ENCODE measurements at regions not wholly inside any gene's neighbourhood (a gene's known extent, or its start where the extent isn't known, plus 50 kb on each side); places are given as distances from the start of the nearest gene placed in this dataset.

DNA sequence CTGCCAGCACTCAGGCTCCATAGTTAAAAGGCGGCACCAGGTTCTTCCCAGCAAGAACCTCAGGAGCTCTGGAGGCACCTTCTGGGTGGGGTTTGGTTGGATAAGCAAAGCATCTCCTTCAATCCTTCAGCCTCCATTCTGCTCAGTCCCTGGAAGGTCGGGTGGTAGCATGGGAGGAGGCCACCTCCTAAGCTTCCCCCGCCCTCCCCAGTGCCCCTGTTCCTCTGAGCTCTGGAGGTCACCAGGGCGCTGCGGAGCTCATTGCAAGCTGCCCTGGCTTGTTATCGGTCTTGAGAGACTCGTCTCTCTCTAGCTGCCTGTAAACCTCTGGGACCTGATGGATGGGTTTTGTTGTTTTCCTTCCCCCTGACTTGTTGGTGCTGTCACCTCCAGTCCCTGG, 124.8 kb downstream of the RPLP1 start:
- DNase-seq: no peak

DNA sequence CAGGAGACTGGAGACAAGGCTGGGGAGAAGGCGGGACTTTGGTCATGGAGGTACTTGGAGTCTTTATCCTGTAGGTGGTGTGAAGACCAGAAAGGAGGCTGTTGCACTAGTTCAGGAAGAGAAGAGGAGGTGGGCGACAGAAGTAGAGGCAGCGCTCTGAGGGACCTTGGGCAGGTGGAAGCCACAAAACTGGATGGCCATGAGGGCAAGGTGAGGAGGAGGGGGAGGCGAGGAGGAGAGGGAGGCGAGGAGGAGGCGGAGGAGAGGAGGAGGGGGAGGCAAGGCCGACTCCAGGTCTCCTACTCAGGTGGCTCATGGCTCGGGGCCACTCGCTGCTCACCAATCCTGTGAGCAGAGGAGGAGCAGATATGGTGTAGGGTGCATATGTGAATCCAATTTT, 125.6 kb downstream of the RPLP1 start:
- no peak for DNase-seq

DNA sequence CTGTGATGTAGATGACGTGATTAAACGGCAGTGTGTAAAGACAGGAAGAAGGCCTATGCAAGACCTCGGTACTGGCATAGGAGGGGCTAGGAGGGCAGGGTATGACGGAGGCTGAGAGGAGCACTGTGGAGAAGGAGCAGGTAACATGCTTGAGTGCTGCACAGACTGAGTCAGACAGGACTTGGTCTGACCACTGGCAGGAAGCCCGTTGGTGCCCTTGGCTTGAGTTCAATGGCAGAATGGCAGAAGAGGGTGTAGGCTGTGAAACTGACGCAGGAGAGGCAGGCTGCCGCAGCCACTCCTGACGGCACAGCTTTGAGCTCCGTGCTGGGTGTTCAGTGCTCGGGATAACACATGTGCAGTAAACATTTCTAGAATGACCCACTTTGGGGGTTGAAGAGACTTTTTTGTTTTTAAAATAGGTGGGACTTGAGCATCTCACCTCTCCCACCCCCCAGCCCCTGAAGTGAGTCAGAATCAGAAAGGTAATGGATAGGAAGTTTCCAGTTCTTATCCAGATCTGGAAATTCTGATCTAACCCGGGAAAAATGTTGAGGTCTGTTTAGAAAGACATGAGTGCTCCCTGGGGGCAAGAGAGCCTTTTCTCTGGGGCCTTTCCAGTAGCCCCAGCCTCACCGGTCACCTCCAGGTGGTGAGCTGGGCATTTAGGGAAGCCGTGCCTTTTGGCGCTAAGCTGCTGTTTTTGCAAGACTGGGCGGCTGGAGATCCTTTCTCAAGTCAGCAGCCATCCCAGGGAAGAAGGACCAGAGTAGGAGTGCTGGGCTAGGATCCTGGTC, 126.4 kb downstream of the RPLP1 start:
- DNase-seq: no peak

DNA sequence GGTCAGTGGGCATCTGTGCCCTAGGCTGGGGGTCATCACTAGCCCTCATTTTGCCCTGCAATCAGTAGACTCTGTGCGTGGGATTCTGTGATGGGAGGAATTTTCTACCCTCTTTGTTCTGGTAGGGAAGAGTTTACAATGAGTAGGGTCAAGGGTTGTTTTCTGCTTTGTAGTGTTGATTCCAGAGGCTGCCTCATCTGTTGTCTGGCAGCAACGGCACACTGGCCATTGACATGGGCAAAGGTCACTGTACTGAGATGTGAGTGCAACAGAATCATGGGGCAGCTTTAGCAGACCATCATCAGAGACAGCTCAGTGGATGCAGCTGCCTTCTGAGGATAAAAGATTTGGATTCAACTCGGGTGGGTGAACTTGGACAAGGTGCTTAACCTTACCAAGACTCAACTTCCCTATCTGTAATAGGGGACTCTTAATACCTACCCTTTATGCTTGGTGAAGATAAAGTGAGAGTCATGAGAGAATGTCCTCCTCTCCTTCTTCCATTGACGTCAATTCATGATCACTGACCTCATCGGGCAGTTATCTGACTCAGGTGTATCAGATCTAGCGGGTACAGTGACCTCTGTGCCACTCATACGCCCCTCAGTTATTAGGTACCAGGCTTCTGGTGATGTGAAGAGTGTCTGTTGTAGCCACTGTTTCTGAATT, 127.5 kb downstream of the RPLP1 start:
- no peak for DNase-seq

DNA sequence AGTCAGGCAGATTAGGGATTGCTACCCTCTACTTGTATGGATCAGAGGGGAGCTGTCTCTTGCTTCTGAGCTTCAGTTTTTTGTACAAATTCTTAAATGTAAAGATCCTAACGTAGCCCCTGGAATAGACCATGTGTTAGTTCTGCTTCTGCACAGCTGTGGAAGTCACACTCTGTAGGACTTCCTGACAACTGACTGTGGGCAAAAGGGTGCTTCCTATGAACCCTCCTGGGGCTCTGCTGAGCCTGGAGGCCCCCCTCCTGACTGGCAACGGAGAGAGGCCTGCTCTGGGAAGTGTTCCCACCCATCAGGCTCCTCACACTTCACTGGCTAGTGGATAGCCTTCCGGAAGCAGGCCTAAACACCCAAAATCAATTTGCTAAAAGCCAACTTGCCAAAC, 131.0 kb downstream of the RPLP1 start:
- DNase-seq: no peak

DNA sequence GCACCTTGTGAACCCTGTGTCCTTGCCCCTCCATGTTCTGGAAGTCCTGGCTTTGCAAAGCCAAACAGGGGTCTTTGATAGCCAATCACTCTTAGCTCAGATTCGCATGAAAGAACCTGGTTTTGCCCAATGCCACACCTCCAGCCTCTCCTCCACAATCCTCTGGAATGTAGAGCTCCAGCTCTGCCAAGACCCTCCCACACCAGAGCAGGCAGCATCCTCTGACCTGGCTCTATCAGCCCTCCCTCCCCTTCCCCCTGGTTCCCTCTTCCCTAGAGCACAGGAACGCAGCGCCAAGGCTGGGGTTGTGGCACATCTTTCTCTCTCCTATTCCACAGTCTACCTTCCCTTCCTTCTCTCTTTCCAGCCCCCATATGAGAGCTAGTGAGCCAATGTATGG, 133.3 kb downstream of the RPLP1 start:
- no peak for DNase-seq

DNA sequence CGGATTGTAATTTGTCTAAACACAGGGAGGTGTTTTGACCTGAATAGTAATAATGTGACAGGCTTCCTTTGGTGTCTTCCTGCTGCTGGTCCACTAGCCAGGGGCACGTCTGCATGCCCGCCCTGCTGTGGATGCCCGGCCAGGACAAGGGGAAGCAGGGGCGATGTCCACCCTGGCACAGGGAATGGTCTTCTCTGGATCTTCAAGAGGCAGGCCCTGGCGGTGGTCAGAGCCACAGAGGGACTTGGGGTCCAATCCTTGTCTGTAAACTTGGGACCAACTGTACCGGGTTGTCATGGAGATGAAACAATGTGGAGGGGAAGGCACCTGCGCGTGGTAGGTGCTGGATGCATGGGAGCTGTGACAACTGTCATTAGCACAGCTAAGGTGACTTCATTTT, 134.1 kb downstream of the RPLP1 start:
- DNase-seq: no peak

DNA sequence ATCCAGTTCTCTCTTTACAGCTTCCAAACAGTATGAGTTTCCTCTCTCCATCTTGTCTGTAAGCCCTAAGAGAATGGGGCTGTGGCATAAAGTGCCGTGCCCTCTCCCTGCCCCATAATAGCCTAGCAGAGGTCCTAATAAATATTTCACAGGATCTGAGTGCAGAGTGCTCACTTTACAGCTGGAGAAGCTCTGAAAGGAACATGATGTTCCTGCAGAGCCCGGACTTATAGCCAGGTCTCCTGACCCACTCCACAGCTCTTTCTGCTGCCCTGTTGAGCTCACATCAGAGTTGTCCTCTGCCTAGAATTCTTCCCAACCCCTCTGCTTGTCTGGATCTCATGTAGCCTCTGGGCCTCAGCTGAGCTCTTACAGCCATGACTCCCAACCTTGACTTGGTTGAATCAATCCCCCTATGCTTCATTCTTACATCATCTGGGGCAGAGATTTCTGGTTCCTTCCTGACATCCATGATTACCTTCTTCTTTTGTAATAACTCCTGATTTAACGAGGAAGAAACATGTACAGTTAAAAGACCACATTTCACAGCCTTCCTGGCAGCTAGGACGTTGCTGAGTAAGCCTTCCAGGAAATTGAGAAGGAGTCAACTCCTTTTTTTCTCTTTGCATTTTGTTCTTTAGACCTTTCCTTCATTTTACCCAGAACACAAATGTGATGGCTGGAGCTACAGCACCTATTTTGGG, 135.3 kb downstream of the RPLP1 start:
- DNase-seq: no peak

DNA sequence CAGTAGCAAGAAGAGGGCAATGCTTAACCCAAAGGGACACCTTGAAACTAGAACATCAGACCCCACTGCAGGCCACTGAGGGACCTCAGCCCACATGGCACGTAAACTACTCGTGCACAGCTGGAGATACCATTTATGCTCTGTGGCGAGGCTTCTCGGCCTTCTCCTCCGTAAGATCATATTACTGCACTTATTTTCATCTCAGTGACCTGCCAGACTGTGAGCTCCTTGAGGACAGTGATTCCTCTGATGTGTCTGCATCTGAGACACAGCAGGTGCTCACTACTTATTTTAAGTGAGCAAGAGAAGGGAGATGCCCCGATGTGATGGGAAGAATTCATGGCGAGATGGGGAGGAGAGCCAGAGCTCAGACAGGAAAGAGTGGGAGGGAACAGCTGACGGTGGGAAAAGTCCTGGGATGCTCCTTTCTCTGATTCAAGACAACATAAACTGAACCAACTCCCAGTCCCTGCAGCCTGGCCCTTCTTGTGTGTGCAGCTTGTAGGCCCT, 137.6 kb downstream of the RPLP1 start:
- no peak for DNase-seq

DNA sequence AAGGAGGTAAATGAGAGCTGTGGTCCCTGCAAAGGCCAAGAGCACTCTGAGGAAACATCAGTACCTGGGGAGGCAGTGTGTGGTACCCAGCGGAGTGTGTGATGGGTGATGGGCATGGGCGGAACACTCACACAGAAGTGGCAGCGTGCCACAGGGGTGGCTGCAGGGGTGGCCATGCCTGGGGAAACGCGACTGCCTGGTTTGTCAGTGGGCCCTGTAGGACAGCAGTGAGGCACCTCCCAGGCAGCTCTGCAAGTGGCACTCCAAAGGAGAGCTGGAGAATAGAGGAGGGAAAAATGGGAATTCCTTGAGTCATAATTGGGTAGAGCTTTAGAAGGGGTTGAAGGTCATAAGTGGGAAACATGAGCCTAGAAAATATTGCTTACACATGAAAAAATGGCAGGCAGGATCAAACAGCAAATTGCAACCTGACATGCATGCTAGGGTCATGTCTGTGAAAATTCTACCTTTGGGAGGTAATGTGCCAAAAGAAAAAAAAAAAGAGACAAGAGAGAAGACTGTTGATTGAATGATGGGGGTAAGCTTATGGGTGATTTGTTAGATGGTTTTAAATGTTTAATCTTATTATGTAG, 138.4 kb downstream of the RPLP1 start:
- DNase-seq: no peak

DNA sequence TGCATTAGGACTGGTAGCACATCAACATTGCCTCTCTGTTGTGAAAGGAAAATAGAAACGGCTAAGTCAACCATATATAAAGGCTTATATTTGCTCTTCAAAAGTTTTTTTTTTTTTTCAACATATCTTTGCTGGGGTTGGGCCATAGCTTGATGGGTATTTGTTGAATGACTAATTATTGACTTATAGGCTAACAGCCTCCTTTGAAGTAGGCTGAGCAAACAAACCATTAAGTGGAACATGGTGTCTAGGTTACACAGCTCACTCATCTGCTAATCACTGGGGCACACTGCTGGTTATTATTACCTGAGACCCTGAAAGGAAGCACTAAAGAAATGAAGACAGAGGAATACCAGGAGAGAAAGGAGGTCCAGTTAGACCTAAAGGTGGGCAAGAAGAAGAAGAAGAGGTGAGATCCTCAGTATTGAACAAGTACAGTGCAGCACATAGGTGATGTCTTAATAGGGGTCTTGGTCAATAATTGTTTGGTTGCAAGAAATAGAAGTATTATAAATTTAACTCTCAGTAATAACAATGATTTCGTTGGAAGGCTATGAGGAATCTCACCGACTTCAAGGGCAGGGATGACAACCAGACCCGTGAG, 139.4 kb downstream of the RPLP1 start:
- DNase-seq: no peak

DNA sequence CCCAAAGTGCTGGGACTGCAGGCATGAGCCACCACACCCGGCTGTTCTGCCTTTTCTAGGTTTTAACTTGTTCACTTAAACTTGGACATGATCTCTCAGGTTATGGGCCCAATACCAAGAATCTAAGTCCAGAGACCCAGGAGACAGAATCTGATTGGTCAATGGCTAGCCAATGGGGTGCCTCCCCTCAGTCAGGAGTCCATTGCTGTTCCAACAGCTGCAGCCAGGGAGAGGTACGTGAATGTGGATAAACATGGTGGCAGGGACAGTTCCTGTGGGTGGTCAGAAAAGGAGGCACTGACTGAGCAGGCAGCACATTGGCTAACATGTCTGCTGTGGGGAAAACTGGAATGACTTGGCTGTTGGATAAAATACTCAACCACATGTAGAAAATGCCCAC, 140.3 kb downstream of the RPLP1 start:
- DNase-seq: no peak

DNA sequence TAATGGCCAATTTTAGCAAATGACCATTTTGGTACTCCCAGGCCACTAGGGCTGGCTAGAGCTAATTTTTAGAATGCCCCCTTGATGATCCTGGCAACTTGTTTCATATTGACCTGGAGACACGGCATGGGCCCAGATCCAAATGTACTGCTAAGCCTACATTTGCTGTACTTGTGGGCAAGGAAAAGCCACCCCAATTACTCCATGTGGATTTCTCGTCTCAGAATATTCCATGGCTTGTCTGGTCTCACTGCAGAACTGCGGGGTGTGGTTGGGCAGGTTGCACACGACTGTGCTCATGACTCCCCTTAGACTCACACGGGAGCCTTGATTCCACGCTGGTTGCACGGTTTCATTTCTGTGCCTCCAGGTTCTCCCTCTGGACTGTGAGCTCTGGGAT, 140.9 kb downstream of the RPLP1 start:
- no peak for DNase-seq

DNA sequence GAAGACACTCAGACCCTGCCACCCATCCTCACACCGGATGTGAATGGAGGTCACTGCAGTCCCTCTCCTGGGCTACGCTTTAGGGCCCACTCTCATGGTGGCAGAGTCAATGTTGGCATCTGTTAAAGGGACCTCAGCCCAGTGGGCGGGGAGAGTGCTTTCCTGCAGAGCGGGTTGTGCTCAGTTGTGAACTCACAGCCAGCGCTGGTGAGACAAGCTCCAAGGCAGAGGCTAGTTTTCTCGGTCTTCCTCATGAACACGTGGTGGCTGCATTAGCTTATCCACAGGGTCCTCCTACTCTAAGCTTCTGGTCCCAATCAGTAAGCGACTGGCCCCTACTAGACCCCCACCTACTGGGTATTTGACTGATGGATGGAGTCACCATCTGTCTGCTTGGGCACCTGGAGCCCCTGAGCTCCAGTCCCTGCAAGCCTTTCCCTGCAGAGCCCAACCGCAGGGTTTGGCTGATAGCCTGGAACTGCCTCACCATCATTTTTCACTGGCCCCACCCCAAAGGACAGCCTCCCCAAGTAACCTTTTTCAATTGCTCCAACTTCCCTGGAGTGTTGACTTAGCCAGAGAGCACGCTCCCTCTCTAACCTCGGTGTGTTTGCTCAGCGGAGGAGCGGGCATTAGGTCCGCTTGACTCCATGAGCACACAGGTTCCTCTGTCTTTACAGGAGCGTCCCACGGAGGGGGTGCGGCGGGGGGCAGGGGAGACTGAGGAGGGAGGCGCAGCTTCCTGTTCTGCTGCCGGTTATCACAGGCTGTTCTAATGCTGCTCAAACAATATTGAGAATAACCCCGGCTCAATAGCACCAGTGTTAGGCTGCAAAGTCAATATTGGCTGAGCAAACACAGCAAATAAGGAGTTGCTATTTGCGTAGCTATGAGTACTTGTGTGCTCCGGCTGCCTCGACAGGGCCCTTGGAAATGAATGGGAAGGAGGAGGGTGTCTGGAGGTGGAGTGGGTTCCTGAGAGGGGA, 141.7 kb downstream of the RPLP1 start:
- DNase-seq: peak; percentile 43

DNA sequence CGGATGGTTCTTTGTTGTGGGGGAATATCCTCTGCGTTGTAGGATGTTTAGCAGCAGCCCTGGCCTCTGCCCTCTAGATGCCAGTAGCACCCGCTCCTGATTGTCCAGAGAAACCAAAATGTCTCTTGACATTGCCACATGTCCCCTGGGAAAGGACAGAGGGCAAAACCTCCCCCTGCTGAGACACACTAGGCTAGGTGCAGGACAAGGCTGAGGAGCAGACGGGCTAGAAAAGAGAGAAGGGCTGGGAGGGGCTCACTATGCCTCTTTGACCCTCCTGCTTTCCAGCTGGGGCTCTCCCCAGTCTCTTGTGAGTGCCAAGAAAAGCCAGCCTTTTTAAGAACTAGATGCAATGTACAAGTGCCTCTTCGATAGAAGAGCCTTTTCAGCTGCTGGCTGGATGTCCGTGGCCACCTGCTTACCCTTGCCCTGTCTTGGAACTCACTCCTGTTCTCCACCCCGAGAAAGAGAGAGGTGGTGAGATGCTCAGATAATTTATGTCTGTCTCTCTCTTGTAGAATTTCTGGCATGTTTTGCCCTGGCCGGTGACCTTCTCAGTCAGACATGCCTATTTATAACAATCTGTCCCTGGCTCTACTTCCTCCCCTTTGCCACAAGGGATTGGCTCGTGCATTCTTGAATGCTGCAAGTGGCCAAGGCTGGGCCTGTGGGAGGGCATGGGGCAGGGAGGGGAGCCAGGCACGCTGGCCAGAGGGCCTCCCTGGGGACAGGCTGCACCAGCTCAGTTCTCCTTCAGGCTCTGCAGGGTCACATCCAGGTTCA, 142.6 kb downstream of the RPLP1 start:
- DNase-seq: no peak

DNA sequence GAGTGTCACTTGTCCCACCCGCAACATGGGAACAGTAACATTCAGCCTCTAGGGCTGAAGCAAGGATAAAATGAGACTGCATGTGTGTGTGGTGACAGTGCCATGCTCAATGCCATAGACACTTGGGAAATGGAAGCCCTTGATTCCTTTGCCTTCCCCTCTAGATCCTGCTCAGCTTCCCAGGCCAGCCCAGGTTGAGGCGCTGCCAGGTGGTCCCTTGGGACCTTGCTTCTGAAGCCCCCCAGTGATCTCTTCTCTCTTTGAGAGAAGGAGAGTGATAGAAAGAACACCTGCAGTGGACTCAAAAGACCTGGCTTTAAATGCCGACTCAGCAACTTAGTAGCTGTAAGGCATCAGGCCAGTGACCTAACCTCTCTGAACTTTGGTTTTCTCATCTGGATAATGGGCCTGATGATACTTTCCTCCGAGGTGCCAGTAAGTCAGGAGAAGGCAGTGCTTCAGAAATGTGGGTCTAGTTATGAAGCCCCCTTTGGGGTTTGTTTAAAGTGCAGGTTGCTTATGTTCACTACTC, 144.5 kb downstream of the RPLP1 start:
- no peak for DNase-seq

DNA sequence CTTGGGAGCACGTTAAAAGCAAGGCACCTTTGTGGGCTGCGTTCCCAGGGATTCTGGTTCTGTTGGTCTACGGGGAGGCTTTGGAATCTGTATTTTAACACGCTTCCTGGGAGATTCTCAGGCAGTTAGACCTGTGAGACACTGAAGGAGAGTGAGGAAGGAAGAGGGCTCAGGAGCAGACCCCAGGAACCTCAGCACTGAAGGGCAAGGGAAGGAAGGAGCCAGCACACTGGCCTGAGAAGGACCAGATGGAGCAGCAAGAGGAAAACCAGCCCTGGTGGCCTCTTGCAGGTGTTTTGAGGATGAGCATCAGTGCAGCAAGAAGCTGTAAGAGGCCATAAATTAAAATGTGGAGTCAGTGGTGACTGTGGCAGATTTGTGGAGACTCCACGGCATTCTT, 146.7 kb downstream of the RPLP1 start:
- DNase-seq: no peak

DNA sequence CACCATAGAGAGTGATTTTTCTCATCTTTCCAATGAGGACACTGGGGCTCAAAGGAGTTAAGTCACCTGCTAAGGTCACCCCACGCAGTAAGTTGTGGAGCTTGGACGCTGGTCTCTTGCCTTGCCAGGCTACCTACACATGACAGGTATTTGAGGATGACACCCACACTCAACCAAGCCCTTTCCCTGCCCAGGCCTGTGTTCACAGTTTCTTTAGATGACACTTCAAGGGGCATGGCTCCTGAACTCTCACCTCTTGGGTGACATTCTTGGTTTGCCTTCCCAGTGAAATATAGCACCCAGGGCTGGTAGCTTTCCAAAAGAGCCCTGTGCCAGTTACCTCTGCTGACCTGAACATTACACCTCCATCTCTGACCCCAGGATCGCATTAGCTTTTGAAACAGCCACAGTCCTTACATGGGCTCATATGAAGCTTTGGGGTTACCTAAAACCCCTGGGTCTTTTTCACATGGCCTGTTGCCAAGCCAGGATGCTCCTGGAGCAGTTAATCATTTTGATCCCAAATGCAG, 148.0 kb downstream of the RPLP1 start:
- DNase-seq: no peak

DNA sequence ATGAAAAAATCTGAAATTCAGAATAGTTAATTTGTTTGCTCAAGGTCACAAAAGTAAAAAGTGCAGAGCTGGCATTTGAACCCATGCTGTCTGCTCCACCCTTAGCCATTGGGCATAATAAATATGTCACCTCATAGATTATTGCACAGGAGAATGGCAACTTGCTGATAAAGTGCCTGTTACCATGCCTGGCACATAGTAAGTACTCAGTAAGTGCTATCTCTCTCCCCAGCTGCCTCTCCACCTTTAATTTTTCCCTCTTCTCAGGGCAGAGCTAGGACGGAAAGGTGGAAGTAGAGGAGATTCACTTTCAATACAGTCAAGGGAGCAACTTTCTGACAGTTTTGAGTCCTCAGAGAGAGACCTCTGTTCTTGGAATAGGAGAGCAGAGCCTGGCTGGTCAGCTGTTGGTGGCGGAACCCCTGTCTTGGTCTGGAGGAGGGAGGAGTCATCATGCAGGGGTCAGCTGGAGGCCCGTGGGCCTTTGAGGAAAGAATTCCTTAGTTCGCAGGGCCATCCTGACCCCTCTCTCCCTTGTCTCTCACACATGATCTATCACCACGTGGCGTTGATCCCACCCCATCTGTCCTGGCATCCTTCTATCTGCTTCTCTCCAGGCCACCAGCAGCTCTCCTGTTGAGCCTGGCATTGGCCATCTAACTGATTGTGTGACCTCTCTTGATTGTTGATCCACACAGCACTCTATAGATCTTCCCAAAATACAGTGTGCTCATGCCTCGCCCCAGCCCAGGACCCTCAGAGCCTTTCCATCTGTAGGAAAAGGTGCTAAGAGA, 149.3 kb downstream of the RPLP1 start:
- DNase-seq: no peak

Data from fibroblast of skin of scalp (primary cell).